DND-41 (cell line): ENCODE measurements at regions not wholly inside any gene's neighbourhood (a gene's known extent, or its start where the extent isn't known, plus 50 kb on each side); places are given as distances from the start of the nearest gene placed in this dataset.

Experiments used
- EZH2 ChIP-seq: IDR thresholded peaks from 3 replicates; pipeline ENCODE4 v1.6.1; 2012; ENCODE audit warnings: borderline replicate concordance, low read depth, mild to moderate bottlenecking, moderate library complexity, low read length, inconsistent platforms; ENCODE audit not compliant: severe bottlenecking
- TF ChIP-seq, protein P1 (sequence below): IDR thresholded peaks from 2 replicates; pipeline ENCODE4 v1.5.1; 2012; ENCODE audit warnings: borderline replicate concordance, low read length, moderate library complexity, mild to moderate bottlenecking; ENCODE audit not compliant: poor library complexity, severe bottlenecking; ENCODE audit errors: extremely low read depth

DNA sequence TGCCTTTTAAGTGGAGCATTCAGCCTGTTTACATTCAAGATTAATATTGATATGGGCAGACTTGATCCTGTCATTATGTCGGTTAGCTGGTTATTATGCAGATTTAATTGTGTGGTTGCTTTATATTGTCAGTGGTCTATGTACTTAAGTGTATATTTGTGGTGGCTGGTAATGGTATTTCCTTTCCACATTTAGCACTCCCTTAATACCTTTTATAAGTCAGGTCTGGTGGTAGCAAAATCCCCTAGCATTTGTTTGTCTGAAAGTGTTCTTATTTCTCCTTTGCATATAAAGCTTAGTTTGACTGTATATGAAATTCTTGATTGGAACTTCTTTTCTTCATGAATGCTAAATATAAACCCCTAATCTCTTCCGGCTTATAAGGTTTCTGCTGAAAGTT lies 403.7 kb upstream of the EPHA5 start:
- TF ChIP-seq, protein P1, sequence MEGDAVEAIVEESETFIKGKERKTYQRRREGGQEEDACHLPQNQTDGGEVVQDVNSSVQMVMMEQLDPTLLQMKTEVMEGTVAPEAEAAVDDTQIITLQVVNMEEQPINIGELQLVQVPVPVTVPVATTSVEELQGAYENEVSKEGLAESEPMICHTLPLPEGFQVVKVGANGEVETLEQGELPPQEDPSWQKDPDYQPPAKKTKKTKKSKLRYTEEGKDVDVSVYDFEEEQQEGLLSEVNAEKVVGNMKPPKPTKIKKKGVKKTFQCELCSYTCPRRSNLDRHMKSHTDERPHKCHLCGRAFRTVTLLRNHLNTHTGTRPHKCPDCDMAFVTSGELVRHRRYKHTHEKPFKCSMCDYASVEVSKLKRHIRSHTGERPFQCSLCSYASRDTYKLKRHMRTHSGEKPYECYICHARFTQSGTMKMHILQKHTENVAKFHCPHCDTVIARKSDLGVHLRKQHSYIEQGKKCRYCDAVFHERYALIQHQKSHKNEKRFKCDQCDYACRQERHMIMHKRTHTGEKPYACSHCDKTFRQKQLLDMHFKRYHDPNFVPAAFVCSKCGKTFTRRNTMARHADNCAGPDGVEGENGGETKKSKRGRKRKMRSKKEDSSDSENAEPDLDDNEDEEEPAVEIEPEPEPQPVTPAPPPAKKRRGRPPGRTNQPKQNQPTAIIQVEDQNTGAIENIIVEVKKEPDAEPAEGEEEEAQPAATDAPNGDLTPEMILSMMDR, result no peak
- TF ChIP-seq EZH2, result no peak
